ENCODE measurements at regions not wholly inside any gene's neighbourhood (a gene's known extent, or its start where the extent isn't known, plus 50 kb on each side); places are given as distances from the start of the nearest gene placed in this dataset.

- TF ChIP-seq CTCF (IDR thresholded peaks at IDR 0.05) (no peak), POLR2A (IDR thresholded peaks at IDR 0.05) (no peak)
Measured at GRCh38 chrX:74160816-74161215, 143.2 kb upstream of the ZCCHC13 start.

All from testis (tissue), 2 donors.